ENCODE measurements at regions not wholly inside any gene's neighbourhood (a gene's known extent, or its start where the extent isn't known, plus 50 kb on each side); places are given as distances from the start of the nearest gene placed in this dataset.

DNA sequence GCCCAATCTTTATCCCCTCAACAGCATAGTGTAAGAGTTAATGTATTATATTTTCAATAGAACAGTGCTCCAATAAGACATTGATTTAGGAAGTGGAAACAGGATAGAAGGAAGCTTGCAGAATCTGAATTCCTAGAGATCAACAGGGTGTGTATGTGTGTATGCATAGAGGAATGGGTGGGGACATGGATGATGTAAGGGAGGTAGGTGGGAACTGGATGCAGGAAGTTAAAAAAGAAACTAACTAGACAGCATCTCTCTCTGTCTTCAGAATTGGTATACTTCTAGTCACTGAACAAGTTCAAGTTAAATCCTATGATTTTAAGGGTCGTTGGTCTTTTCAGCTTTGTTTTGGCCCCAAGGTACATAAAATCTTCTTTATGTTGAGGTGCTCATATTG lies 196.6 kb downstream of the PMAIP1 start:
- DNase-seq (ENCODE audit: extremely low read depth, insufficient read length), result no peak
- TF ChIP-seq, protein P1, sequence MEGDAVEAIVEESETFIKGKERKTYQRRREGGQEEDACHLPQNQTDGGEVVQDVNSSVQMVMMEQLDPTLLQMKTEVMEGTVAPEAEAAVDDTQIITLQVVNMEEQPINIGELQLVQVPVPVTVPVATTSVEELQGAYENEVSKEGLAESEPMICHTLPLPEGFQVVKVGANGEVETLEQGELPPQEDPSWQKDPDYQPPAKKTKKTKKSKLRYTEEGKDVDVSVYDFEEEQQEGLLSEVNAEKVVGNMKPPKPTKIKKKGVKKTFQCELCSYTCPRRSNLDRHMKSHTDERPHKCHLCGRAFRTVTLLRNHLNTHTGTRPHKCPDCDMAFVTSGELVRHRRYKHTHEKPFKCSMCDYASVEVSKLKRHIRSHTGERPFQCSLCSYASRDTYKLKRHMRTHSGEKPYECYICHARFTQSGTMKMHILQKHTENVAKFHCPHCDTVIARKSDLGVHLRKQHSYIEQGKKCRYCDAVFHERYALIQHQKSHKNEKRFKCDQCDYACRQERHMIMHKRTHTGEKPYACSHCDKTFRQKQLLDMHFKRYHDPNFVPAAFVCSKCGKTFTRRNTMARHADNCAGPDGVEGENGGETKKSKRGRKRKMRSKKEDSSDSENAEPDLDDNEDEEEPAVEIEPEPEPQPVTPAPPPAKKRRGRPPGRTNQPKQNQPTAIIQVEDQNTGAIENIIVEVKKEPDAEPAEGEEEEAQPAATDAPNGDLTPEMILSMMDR (IDR thresholded peaks at IDR 0.05; ENCODE audit: insufficient read depth, low read length, poor library complexity, severe bottlenecking), result no peak

GRCh38 chr18:60092073-60092472 lies 192.3 kb downstream of the PMAIP1 start:
- Histone ChIP-seq H3K4me3 (replicated peaks; ENCODE audit: low read depth, low read length) (no peak overlapping the region), H3K36me3 (ENCODE audit: control insufficient read depth, insufficient read depth, low read length) (no peaks in the 10 kb centered on the region), H3K27me3 (replicated peaks; ENCODE audit: control insufficient read depth, insufficient read depth, low read length) (no peaks in the 10 kb centered on the region)
- TF ChIP-seq, protein P1 (IDR thresholded peaks at IDR 0.05; ENCODE audit: insufficient read depth, low read length, poor library complexity, severe bottlenecking), result no peak
- no peak for DNase-seq (ENCODE audit: extremely low read depth, insufficient read length)

More for the DNA sequence above, 196.6 kb downstream of the PMAIP1 start:
- no peaks in the 10 kb centered on the region for H3K36me3 ChIP-seq (ENCODE audit: control insufficient read depth, insufficient read depth, low read length)
- no peak overlapping the region for H3K4me3 ChIP-seq (replicated peaks; ENCODE audit: low read depth, low read length)
- H3K27me3 ChIP-seq (replicated peaks; ENCODE audit: control insufficient read depth, insufficient read depth, low read length), result no peaks in the 10 kb centered on the region

DNA sequence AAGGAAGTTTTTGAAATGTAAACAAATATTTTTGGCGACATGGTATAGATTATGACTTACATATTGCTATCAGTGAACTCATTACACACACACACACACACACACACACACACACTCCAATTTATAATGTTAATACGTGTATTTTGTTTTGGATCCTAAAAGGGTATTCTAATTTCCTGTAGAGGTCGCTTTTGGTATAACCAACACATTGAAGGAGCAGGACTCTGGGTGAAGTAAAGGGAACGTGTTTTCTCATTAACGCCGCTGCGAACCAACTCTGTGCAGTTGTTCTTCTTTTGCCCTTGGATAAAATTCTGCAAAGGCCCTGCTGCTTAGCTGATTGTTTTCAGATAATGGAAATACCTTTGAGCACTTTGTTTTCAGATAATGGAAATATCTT lies 190.4 kb downstream of the PMAIP1 start:
- H3K4me3 ChIP-seq (replicated peaks; ENCODE audit: low read depth, low read length), result no peak overlapping the region
- no peaks in the 10 kb centered on the region for H3K36me3 ChIP-seq (ENCODE audit: control insufficient read depth, insufficient read depth, low read length)
- no peak for DNase-seq (ENCODE audit: extremely low read depth, insufficient read length)
- TF ChIP-seq, protein P1 (IDR thresholded peaks at IDR 0.05; ENCODE audit: insufficient read depth, low read length, poor library complexity, severe bottlenecking), result peak; percentile 18
- no peaks in the 10 kb centered on the region for H3K27me3 ChIP-seq (replicated peaks; ENCODE audit: control insufficient read depth, insufficient read depth, low read length)

DNA sequence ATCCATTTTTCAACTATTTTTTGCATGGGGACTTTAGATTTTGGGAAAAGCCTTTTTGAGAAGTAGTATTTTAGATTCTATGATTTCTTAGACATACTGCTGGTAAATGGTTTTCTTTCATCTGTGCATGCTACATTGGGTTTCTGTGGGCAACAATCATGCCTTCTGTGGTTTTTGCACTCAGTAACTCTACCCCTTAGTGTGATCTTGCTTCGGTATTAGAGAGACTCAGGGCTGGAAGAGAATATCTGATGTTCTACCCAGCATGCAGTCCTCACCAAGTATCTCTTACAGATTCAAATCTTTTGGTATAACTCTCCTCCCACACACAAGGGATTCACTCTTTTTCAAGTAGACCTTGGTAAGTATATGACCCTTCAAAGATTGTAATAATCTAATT lies 183.0 kb downstream of the PMAIP1 start:
- no peak for DNase-seq (ENCODE audit: extremely low read depth, insufficient read length)
- H3K36me3 ChIP-seq (ENCODE audit: control insufficient read depth, insufficient read depth, low read length), result no peaks in the 10 kb centered on the region

GRCh38 chr18:60082282-60082681 lies 182.5 kb downstream of the PMAIP1 start:
- Histone ChIP-seq H3K27me3 (replicated peaks; ENCODE audit: control insufficient read depth, insufficient read depth, low read length) (no peaks in the 10 kb centered on the region), H3K4me3 (replicated peaks; ENCODE audit: low read depth, low read length) (no peak overlapping the region), H3K36me3 (ENCODE audit: control insufficient read depth, insufficient read depth, low read length) (no peaks in the 10 kb centered on the region)
- DNase-seq (ENCODE audit: extremely low read depth, insufficient read length), result no peak
- TF ChIP-seq, protein P1 (IDR thresholded peaks at IDR 0.05; ENCODE audit: insufficient read depth, low read length, poor library complexity, severe bottlenecking), result no peak

More for the DNA sequence above, 183.0 kb downstream of the PMAIP1 start:
- no peaks in the 10 kb centered on the region for H3K27me3 ChIP-seq (replicated peaks; ENCODE audit: control insufficient read depth, insufficient read depth, low read length)
- TF ChIP-seq, protein P1 (IDR thresholded peaks at IDR 0.05; ENCODE audit: insufficient read depth, low read length, poor library complexity, severe bottlenecking), result no peak
- H3K4me3 ChIP-seq (replicated peaks; ENCODE audit: low read depth, low read length), result no peak overlapping the region

DNA sequence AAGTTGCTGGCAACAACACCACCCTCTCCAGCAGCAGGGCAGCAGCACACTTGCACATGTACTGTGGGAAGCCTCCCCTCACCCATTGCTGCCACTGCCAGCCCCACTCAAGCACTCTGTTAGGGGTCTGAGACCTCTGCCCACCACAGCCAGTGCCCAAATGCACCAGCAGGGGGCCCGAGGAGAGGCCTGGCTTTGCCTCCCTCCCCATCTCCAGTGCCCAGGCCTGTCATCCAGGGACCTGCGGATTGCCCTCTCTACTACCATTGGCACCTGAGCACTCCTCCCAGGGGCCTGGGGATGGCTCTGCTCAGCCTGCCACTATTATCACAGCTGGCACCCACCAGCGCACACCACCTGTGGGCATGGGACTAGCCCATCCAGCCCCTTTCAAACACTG lies 175.7 kb downstream of the PMAIP1 start:
- Histone ChIP-seq H3K4me3 (replicated peaks; ENCODE audit: low read depth, low read length) (no peak overlapping the region), H3K27me3 (replicated peaks; ENCODE audit: control insufficient read depth, insufficient read depth, low read length) (no peaks in the 10 kb centered on the region), H3K36me3 (ENCODE audit: control insufficient read depth, insufficient read depth, low read length) (no peaks in the 10 kb centered on the region)
- DNase-seq (ENCODE audit: extremely low read depth, insufficient read length), result no peak
- TF ChIP-seq, protein P1 (IDR thresholded peaks at IDR 0.05; ENCODE audit: insufficient read depth, low read length, poor library complexity, severe bottlenecking), result peak; percentile 20

Data from GM06990 (cell line).